HG03064 (cell line): ENCODE measurements at regions not wholly inside any gene's neighbourhood (a gene's known extent, or its start where the extent isn't known, plus 50 kb on each side); places are given as distances from the start of the nearest gene placed in this dataset.
"Not testable (repeated sequence)": the region's sequence is repeated elsewhere in the genome, so short reads cannot be mapped to it uniquely, and the experiment has no call there.

Experiments
- ATAC-seq: cut with Tn5 transposase; IDR thresholded peaks from one replicate; pipeline ENCODE4 v1.9.1; 2021; ENCODE audit warnings: low read depth; ENCODE audit not compliant: unreplicated experiment

GRCh38 chr21:27893619-27894018, 926.7 kb upstream of the ADAMTS5 start:
- not testable (repeated sequence) for ATAC-seq

- not testable (repeated sequence) for ATAC-seq
Observed at GRCh38 chr21:27891495-27891894, 924.6 kb upstream of the ADAMTS5 start.

- not testable (repeated sequence) for ATAC-seq
Observed at GRCh38 chr21:27887808-27888455, 921.0 kb upstream of the ADAMTS5 start.

GRCh38 chr21:27885296-27885711, 918.4 kb upstream of the ADAMTS5 start:
- no peak for ATAC-seq

- not testable (repeated sequence) for ATAC-seq
Observed at GRCh38 chr21:27881331-27881730, 914.4 kb upstream of the ADAMTS5 start.

- ATAC-seq: not testable (repeated sequence)
Observed at GRCh38 chr21:27872411-27872810, 905.5 kb upstream of the ADAMTS5 start.

- ATAC-seq: not testable (repeated sequence)
Observed at GRCh38 chr21:27870755-27871154, 903.9 kb upstream of the ADAMTS5 start.

GRCh38 chr21:27860314-27860955, 893.5 kb upstream of the ADAMTS5 start:
- not testable (repeated sequence) for ATAC-seq

GRCh38 chr21:27858053-27858825, 891.4 kb upstream of the ADAMTS5 start:
- not testable (repeated sequence) for ATAC-seq

GRCh38 chr21:27856988-27857387, 890.1 kb upstream of the ADAMTS5 start:
- not testable (repeated sequence) for ATAC-seq

GRCh38 chr21:27841084-27841672, 874.3 kb upstream of the ADAMTS5 start:
- ATAC-seq: no peak

GRCh38 chr21:27840262-27840661, 873.4 kb upstream of the ADAMTS5 start:
- no peak for ATAC-seq

- no peak for ATAC-seq
Observed at GRCh38 chr21:27839512-27840115, 872.7 kb upstream of the ADAMTS5 start.

GRCh38 chr21:27838573-27838972, 871.7 kb upstream of the ADAMTS5 start:
- no peak for ATAC-seq

GRCh38 chr21:27837936-27838335, 871.0 kb upstream of the ADAMTS5 start:
- no peak for ATAC-seq

GRCh38 chr21:27833298-27833697, 866.4 kb upstream of the ADAMTS5 start:
- ATAC-seq: no peak

GRCh38 chr21:27831816-27832569, 865.1 kb upstream of the ADAMTS5 start:
- no peak for ATAC-seq

- no peak for ATAC-seq
Observed at GRCh38 chr21:27831177-27831576, 864.3 kb upstream of the ADAMTS5 start.

- ATAC-seq: no peak
Observed at GRCh38 chr21:27827972-27828371, 861.1 kb upstream of the ADAMTS5 start.

GRCh38 chr21:27825035-27825434, 858.1 kb upstream of the ADAMTS5 start:
- ATAC-seq: no peak
